HG03159 (cell line): ENCODE measurements at regions not wholly inside any gene's neighbourhood (a gene's known extent, or its start where the extent isn't known, plus 50 kb on each side); places are given as distances from the start of the nearest gene placed in this dataset.
A peak's percentile ranks its signal among the peaks of the same experiment; 100 is the strongest.

Source experiments
- ATAC-seq: cut with Tn5 transposase; IDR thresholded peaks from one replicate; pipeline ENCODE4 v1.9.1; 2021; ENCODE audit warnings: mild to moderate bottlenecking, moderate library complexity; ENCODE audit not compliant: unreplicated experiment

- ATAC-seq = peak; percentile 54
These were observed 229.1 kb upstream of the FSTL5 start for GRCh38 chr4:162392946-162393345.

GRCh38 chr4:162366146-162366545, 202.3 kb upstream of the FSTL5 start:
- no peak for ATAC-seq

- no peak for ATAC-seq
These were observed 200.9 kb upstream of the FSTL5 start for GRCh38 chr4:162364651-162365050.

GRCh38 chr4:162360369-162361149, 196.8 kb upstream of the FSTL5 start:
- no peak for ATAC-seq

GRCh38 chr4:162356181-162356580, 192.4 kb upstream of the FSTL5 start:
- no peak for ATAC-seq

- no peak for ATAC-seq
These were observed 188.8 kb upstream of the FSTL5 start for GRCh38 chr4:162352580-162353107.

GRCh38 chr4:162350331-162350730, 186.5 kb upstream of the FSTL5 start:
- ATAC-seq = no peak

GRCh38 chr4:162349395-162349794, 185.6 kb upstream of the FSTL5 start:
- no peak for ATAC-seq

- ATAC-seq = no peak
These were observed 184.0 kb upstream of the FSTL5 start for GRCh38 chr4:162347842-162348213.

- ATAC-seq = no peak
These were observed 183.5 kb upstream of the FSTL5 start for GRCh38 chr4:162347156-162347841.

- ATAC-seq = no peak
These were observed 180.2 kb upstream of the FSTL5 start for GRCh38 chr4:162343967-162344366.

- no peak for ATAC-seq
These were observed 177.7 kb upstream of the FSTL5 start for GRCh38 chr4:162341533-162341932.

- ATAC-seq = no peak
These were observed 160.1 kb upstream of the FSTL5 start for GRCh38 chr4:162323919-162324318.

GRCh38 chr4:162322054-162322453, 158.3 kb upstream of the FSTL5 start:
- ATAC-seq = no peak

GRCh38 chr4:162285753-162286152, 122.0 kb upstream of the FSTL5 start:
- ATAC-seq = no peak

- ATAC-seq = no peak
These were observed 118.9 kb upstream of the FSTL5 start for GRCh38 chr4:162282684-162283083.

GRCh38 chr4:162274354-162274753, 110.6 kb upstream of the FSTL5 start:
- peak; percentile 91 for ATAC-seq

- ATAC-seq = no peak
These were observed 108.4 kb upstream of the FSTL5 start for GRCh38 chr4:162272215-162272614.

GRCh38 chr4:162268911-162269310, 105.1 kb upstream of the FSTL5 start:
- ATAC-seq = no peak

- ATAC-seq = no peak
These were observed 102.0 kb upstream of the FSTL5 start for GRCh38 chr4:162265802-162266201.

GRCh38 chr4:162245051-162245450, 81.3 kb upstream of the FSTL5 start:
- ATAC-seq = no peak

- no peak for ATAC-seq
These were observed 78.1 kb upstream of the FSTL5 start for GRCh38 chr4:162241857-162242256.
